RWPE2 (cell line): ENCODE measurements at regions not wholly inside any gene's neighbourhood (a gene's known extent, or its start where the extent isn't known, plus 50 kb on each side); places are given as distances from the start of the nearest gene placed in this dataset.

Experiments
- ATAC-seq: fragments of 200-7000 bp; cut with Tn5 transposase; 3 replicates; pipeline ENCODE4 v1.9.1; 2021; ENCODE audit warnings: low read depth
- DNase-seq: peaks from one replicate; pipeline ENCODE4 v3.0.0-alpha.2; 2020; ENCODE audit warnings: low spot score
- H3K27ac ChIP-seq: fragments of 450-650 bp; 2 replicates; pipeline ENCODE4 v1.5.1; 2017; ENCODE audit warnings: mild to moderate bottlenecking; ENCODE audit not compliant: poor library complexity, severe bottlenecking
- H3K27me3 ChIP-seq: fragments of 250-450 bp; sonication (Bioruptor Pico); 2 replicates; pipeline ENCODE4 v1.5.1; 2021; ENCODE audit warnings: mild to moderate bottlenecking, moderate library complexity; ENCODE audit not compliant: insufficient read depth, poor library complexity, severe bottlenecking
- H3K36me3 ChIP-seq: fragments of 250-450 bp; sonication (Bioruptor Pico); 2 replicates; pipeline ENCODE4 v1.5.1; 2020; ENCODE audit warnings: low read depth, mild to moderate bottlenecking, moderate library complexity
- H3K4me1 ChIP-seq: fragments of 250-450 bp; sonication (Bioruptor Pico); 2 replicates; pipeline ENCODE4 v1.5.1; 2021; ENCODE audit warnings: mild to moderate bottlenecking, moderate library complexity; ENCODE audit not compliant: insufficient read depth, poor library complexity, severe bottlenecking
- H3K4me3 ChIP-seq: fragments of 250-450 bp; sonication (Bioruptor Pico); 2 replicates; pipeline ENCODE4 v1.5.1; 2021; ENCODE audit warnings: mild to moderate bottlenecking, moderate library complexity; ENCODE audit not compliant: severe bottlenecking
- H3K9me3 ChIP-seq: fragments of 250-450 bp; sonication (Bioruptor Pico); 2 replicates; pipeline ENCODE4 v1.5.1; 2021; ENCODE audit warnings: mild to moderate bottlenecking, moderate library complexity; ENCODE audit not compliant: severe bottlenecking
- CTCF ChIP-seq: fragments of 450-650 bp; IDR thresholded peaks from one replicate; pipeline ENCODE4 v1.5.1; 2017; ENCODE audit warnings: mild to moderate bottlenecking, moderate library complexity; ENCODE audit not compliant: poor library complexity, severe bottlenecking

- no peaks in the 10 kb centered on the region for H3K27me3 ChIP-seq
- ATAC-seq: no peak; the same call in 2 of the 3 replicates
These were observed 810.6 kb upstream of the ADGRL4 start for GRCh38 chr1:79817031-79817560.

DNA sequence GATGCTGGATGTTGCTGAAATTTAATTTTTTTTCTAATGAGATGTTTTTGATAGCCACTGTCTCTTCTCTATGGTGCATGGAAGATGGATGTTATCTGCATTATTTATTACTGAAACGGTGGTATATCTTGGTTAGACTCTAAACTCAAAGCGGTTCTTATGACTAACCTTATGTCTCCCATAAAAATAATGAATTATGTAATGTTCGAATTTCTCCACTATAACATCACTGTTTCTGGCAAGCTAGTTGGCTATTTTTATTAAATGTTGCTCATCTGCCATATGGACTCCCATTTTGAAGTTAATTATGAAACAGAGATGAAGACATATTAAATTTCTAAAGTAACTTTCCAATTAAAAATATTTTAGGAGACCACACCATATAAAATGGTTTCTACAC, 808.6 kb upstream of the ADGRL4 start:
- no peak for DNase-seq

More at GRCh38 chr1:79817031-79817560, 810.6 kb upstream of the ADGRL4 start:
- Histone ChIP-seq H3K27ac (no peak overlapping the region), H3K4me3 (no peak overlapping the region), H3K4me1 (no peaks in the 10 kb centered on the region), H3K9me3 (no peaks in the 10 kb centered on the region), H3K36me3 (no peaks in the 10 kb centered on the region)
- no peak for DNase-seq
- TF ChIP-seq CTCF: no peak

GRCh38 chr1:79811173-79811572, 804.6 kb upstream of the ADGRL4 start:
- DNase-seq: no peak

More for the DNA sequence above, 808.6 kb upstream of the ADGRL4 start:
- no peak for ATAC-seq
- H3K4me3 ChIP-seq: no peak overlapping the region
- no peak for TF ChIP-seq CTCF
- H3K27ac ChIP-seq: no peak overlapping the region
- H3K27me3 ChIP-seq: no peaks in the 10 kb centered on the region
- H3K36me3 ChIP-seq: no peaks in the 10 kb centered on the region
- H3K9me3 ChIP-seq: no peaks in the 10 kb centered on the region
- H3K4me1 ChIP-seq: peaks cover 5% of the 10 kb centered on the region

GRCh38 chr1:79808816-79809475, 802.4 kb upstream of the ADGRL4 start:
- H3K36me3 ChIP-seq: no peaks in the 10 kb centered on the region
- DNase-seq (no peak), ATAC-seq (no peak)
- no peak overlapping the region for H3K27ac ChIP-seq
- no peaks in the 10 kb centered on the region for H3K9me3 ChIP-seq
- peaks cover 5% of the 10 kb centered on the region for H3K4me1 ChIP-seq
- H3K4me3 ChIP-seq: no peak overlapping the region
- TF ChIP-seq CTCF: no peak
- H3K27me3 ChIP-seq: no peaks in the 10 kb centered on the region

More at GRCh38 chr1:79811173-79811572, 804.6 kb upstream of the ADGRL4 start:
- Histone ChIP-seq H3K9me3 (no peaks in the 10 kb centered on the region), H3K27me3 (no peaks in the 10 kb centered on the region), H3K27ac (peak overlapping the region; percentile 39), H3K4me3 (no peak overlapping the region), H3K4me1 (peaks cover 5% of the 10 kb centered on the region), H3K36me3 (no peaks in the 10 kb centered on the region)
- ATAC-seq: peak; percentile 97
- TF ChIP-seq CTCF: no peak

DNA sequence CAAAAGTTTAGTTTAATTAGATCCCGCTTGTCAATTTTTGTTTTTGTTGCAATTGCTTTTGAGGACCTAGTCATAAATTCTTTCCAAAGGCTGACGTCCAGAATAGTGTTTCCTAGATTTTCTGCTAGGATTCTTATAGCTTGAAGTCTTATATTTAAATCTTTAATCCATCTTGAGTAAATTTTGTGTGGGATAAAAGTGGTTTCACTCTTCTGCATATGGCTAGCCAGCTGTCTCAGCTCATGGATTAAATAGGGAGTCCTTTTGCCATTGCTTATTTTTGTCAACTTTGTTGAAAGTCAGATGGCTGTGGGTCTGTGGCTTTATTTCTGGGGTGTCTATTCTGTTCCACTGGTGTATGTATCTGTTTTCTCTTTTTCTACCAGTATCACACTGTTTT, 801.3 kb upstream of the ADGRL4 start:
- H3K9me3 ChIP-seq: no peaks in the 10 kb centered on the region
- H3K27ac ChIP-seq: no peak overlapping the region
- DNase-seq (no peak), ATAC-seq (no peak)
- no peaks in the 10 kb centered on the region for H3K36me3 ChIP-seq
- TF ChIP-seq CTCF: no peak
- H3K27me3 ChIP-seq: no peaks in the 10 kb centered on the region
- peaks cover 5% of the 10 kb centered on the region for H3K4me1 ChIP-seq
- H3K4me3 ChIP-seq: no peak overlapping the region
